ENCODE measurements at regions not wholly inside any gene's neighbourhood (a gene's known extent, or its start where the extent isn't known, plus 50 kb on each side); places are given as distances from the start of the nearest gene placed in this dataset.

GRCh38 chr20:53845980-53846379 is 224.4 kb downstream of the BCAS1 start:
- CTCF ChIA-PET: interaction anchor here (0.9 to 1.4 kb wide), 2 partner anchors 19 to 234 kb away, joined by 4 to 5 read pairs; no protein-coding TSS in a partner anchor
- no peaks in the 10 kb centered on the region for H3K27me3 Mint-ChIP-seq
- peaks cover 10% of the 10 kb centered on the region for H3K36me3 Mint-ChIP-seq
- peak overlapping the region; percentile 38 for H3K27ac Mint-ChIP-seq
- H3K4me1 Mint-ChIP-seq: peaks cover 75% of the 10 kb centered on the region
- H3K4me3 Mint-ChIP-seq: no peak overlapping the region
- DNase-seq: no peak
- no peaks in the 10 kb centered on the region for H3K9me3 Mint-ChIP-seq

- Mint-ChIP-seq H3K36me3 (peaks cover 11% of the 10 kb centered on the region), H3K9me3 (peaks cover 1% of the 10 kb centered on the region), H3K27me3 (no peaks in the 10 kb centered on the region), H3K4me1 (peaks cover 87% of the 10 kb centered on the region), H3K4me3 (no peak overlapping the region), H3K27ac (peak overlapping the region; percentile 5)
- CTCF ChIA-PET: interaction anchor here (2.0 kb wide), 1 partner anchor 71 kb away, joined by 10 read pairs; no protein-coding TSS in a partner anchor
- no peak for DNase-seq
Observed at GRCh38 chr20:53844259-53844658, 226.1 kb downstream of the BCAS1 start.

- H3K27ac Mint-ChIP-seq: peak overlapping the region; percentile 93
- H3K27me3 Mint-ChIP-seq: no peaks in the 10 kb centered on the region
- CTCF ChIA-PET: interaction anchor here (1.1 to 2.0 kb wide), 3 partner anchors 72 to 272 kb away, joined by 3 to 10 read pairs (median 4); no protein-coding TSS in a partner anchor
- H3K4me1 Mint-ChIP-seq: peaks cover 92% of the 10 kb centered on the region
- H3K36me3 Mint-ChIP-seq: peaks cover 11% of the 10 kb centered on the region
- no peak for DNase-seq
- H3K4me3 Mint-ChIP-seq: no peak overlapping the region
- peaks cover 2% of the 10 kb centered on the region for H3K9me3 Mint-ChIP-seq
Observed at GRCh38 chr20:53843645-53844044, 226.7 kb downstream of the BCAS1 start.

- Mint-ChIP-seq H3K9me3 (peaks cover 2% of the 10 kb centered on the region), H3K4me3 (no peak overlapping the region), H3K27me3 (no peaks in the 10 kb centered on the region), H3K4me1 (peaks cover 91% of the 10 kb centered on the region), H3K27ac (peak overlapping the region; percentile 93), H3K36me3 (peaks cover 9% of the 10 kb centered on the region)
- DNase-seq: peak; percentile 40
- CTCF ChIA-PET: interaction anchor here (0.6 to 2.0 kb wide), 5 partner anchors 24 to 271 kb away, joined by 3 to 10 read pairs (median 3); no protein-coding TSS in a partner anchor
Observed at GRCh38 chr20:53842301-53843099, 227.9 kb downstream of the BCAS1 start.

- peak overlapping the region; percentile 93 for H3K27ac Mint-ChIP-seq
- DNase-seq: no peak
- peaks cover 89% of the 10 kb centered on the region for H3K4me1 Mint-ChIP-seq
- peaks cover 5% of the 10 kb centered on the region for H3K9me3 Mint-ChIP-seq
- no peaks in the 10 kb centered on the region for H3K27me3 Mint-ChIP-seq
- peaks cover 11% of the 10 kb centered on the region for H3K36me3 Mint-ChIP-seq
- CTCF ChIA-PET: interaction anchor here (0.6 to 0.7 kb wide), 2 partner anchors 24 to 31 kb away, joined by 3 read pairs; no protein-coding TSS in a partner anchor
- H3K4me3 Mint-ChIP-seq: no peak overlapping the region
Observed at GRCh38 chr20:53841741-53842140, 228.7 kb downstream of the BCAS1 start.

GRCh38 chr20:53840532-53840931 is 229.9 kb downstream of the BCAS1 start:
- CTCF ChIA-PET: interaction anchor here (0.8 to 1.9 kb wide), 4 partner anchors 10 to 99 kb away, joined by 3 to 8 read pairs (median 6); no protein-coding TSS in a partner anchor
- peak overlapping the region; percentile 95 for H3K27ac Mint-ChIP-seq

GRCh38 chr20:53839423-53840176 is 230.8 kb downstream of the BCAS1 start:
- CTCF ChIA-PET: interaction anchor here (0.7 to 1.9 kb wide), 7 partner anchors 9 to 100 kb away, joined by 3 to 8 read pairs (median 5); no protein-coding TSS in a partner anchor
- H3K4me3 Mint-ChIP-seq: peak overlapping the region; percentile 65
- peak overlapping the region; percentile 95 for H3K27ac Mint-ChIP-seq
- DNase-seq: peak; percentile 82
- peaks cover 16% of the 10 kb centered on the region for H3K36me3 Mint-ChIP-seq
- H3K9me3 Mint-ChIP-seq: peaks cover 9% of the 10 kb centered on the region
- H3K4me1 Mint-ChIP-seq: peaks cover 84% of the 10 kb centered on the region
- no peaks in the 10 kb centered on the region for H3K27me3 Mint-ChIP-seq

More at GRCh38 chr20:53840532-53840931, 229.9 kb downstream of the BCAS1 start:
- H3K4me1 Mint-ChIP-seq: peaks cover 84% of the 10 kb centered on the region
- no peak overlapping the region for H3K4me3 Mint-ChIP-seq
- DNase-seq: no peak
- peaks cover 11% of the 10 kb centered on the region for H3K36me3 Mint-ChIP-seq
- H3K27me3 Mint-ChIP-seq: no peaks in the 10 kb centered on the region
- H3K9me3 Mint-ChIP-seq: peaks cover 6% of the 10 kb centered on the region

GRCh38 chr20:53838311-53838868 is 232.0 kb downstream of the BCAS1 start:
- H3K27me3 Mint-ChIP-seq: no peaks in the 10 kb centered on the region
- H3K27ac Mint-ChIP-seq: peak overlapping the region; percentile 95
- H3K4me1 Mint-ChIP-seq: peaks cover 85% of the 10 kb centered on the region
- no peak for DNase-seq
- CTCF ChIA-PET: no interaction called here
- H3K4me3 Mint-ChIP-seq: peak overlapping the region; percentile 29
- H3K9me3 Mint-ChIP-seq: peaks cover 13% of the 10 kb centered on the region
- peaks cover 19% of the 10 kb centered on the region for H3K36me3 Mint-ChIP-seq

- Mint-ChIP-seq H3K9me3 (peaks cover 24% of the 10 kb centered on the region), H3K27ac (peak overlapping the region; percentile 73), H3K36me3 (peaks cover 20% of the 10 kb centered on the region), H3K27me3 (no peaks in the 10 kb centered on the region), H3K4me3 (no peak overlapping the region), H3K4me1 (peaks cover 80% of the 10 kb centered on the region)
- CTCF ChIA-PET: no interaction called here
- no peak for DNase-seq
Observed at GRCh38 chr20:53837126-53837826, 233.1 kb downstream of the BCAS1 start.

GRCh38 chr20:53834749-53835148 is 235.6 kb downstream of the BCAS1 start:
- DNase-seq: no peak
- H3K27me3 Mint-ChIP-seq: no peaks in the 10 kb centered on the region
- peaks cover 23% of the 10 kb centered on the region for H3K36me3 Mint-ChIP-seq
- no peak overlapping the region for H3K4me3 Mint-ChIP-seq
- H3K27ac Mint-ChIP-seq: peak overlapping the region; percentile 92
- peaks cover 82% of the 10 kb centered on the region for H3K4me1 Mint-ChIP-seq
- CTCF ChIA-PET: no interaction called here
- H3K9me3 Mint-ChIP-seq: peaks cover 27% of the 10 kb centered on the region

GRCh38 chr20:53834062-53834442 is 236.3 kb downstream of the BCAS1 start:
- no peak for DNase-seq
- no peak overlapping the region for H3K4me3 Mint-ChIP-seq
- H3K9me3 Mint-ChIP-seq: peaks cover 25% of the 10 kb centered on the region
- CTCF ChIA-PET: interaction anchor here (0.9 kb wide), 1 partner anchor 80 kb away, joined by 3 read pairs; no protein-coding TSS in a partner anchor
- H3K27me3 Mint-ChIP-seq: no peaks in the 10 kb centered on the region
- peaks cover 21% of the 10 kb centered on the region for H3K36me3 Mint-ChIP-seq
- peak overlapping the region; percentile 65 for H3K27ac Mint-ChIP-seq
- H3K4me1 Mint-ChIP-seq: peaks cover 82% of the 10 kb centered on the region

- peaks cover 25% of the 10 kb centered on the region for H3K9me3 Mint-ChIP-seq
- H3K27me3 Mint-ChIP-seq: no peaks in the 10 kb centered on the region
- H3K4me3 Mint-ChIP-seq: no peak overlapping the region
- peaks cover 83% of the 10 kb centered on the region for H3K4me1 Mint-ChIP-seq
- DNase-seq: no peak
- H3K27ac Mint-ChIP-seq: no peak overlapping the region
- CTCF ChIA-PET: interaction anchor here (0.9 to 1.5 kb wide), 2 partner anchors 79 to 230 kb away, joined by 3 read pairs; no protein-coding TSS in a partner anchor
- H3K36me3 Mint-ChIP-seq: peaks cover 21% of the 10 kb centered on the region
Observed at GRCh38 chr20:53833333-53834061, 236.9 kb downstream of the BCAS1 start.

- H3K4me3 Mint-ChIP-seq: no peak overlapping the region
- H3K9me3 Mint-ChIP-seq: peaks cover 25% of the 10 kb centered on the region
- H3K27ac Mint-ChIP-seq: no peak overlapping the region
- H3K4me1 Mint-ChIP-seq: peaks cover 85% of the 10 kb centered on the region
- CTCF ChIA-PET: interaction anchor here (1.5 kb wide), 1 partner anchor 231 kb away, joined by 3 read pairs; no protein-coding TSS in a partner anchor
- peaks cover 21% of the 10 kb centered on the region for H3K36me3 Mint-ChIP-seq
- no peak for DNase-seq
- no peaks in the 10 kb centered on the region for H3K27me3 Mint-ChIP-seq
Observed at GRCh38 chr20:53832499-53832898, 237.9 kb downstream of the BCAS1 start.

Data from activated naive CD4-positive, alpha-beta T cell treated with anti-CD3 and anti-CD28 coated beads, Interleukin-2, amount 10 ng/mL, durations not matched to agents 7 days and 5 days (primary cell).